DOHH2 (cell line): ENCODE measurements at regions not wholly inside any gene's neighbourhood (a gene's known extent, or its start where the extent isn't known, plus 50 kb on each side); places are given as distances from the start of the nearest gene placed in this dataset.

Source experiments
- EZH2phosphoT487 ChIP-seq: fragments of 200-600 bp; sonication (generic); IDR thresholded peaks from 2 replicates; pipeline ENCODE4 v1.6.1; 2017; ENCODE audit warnings: borderline replicate concordance, mild to moderate bottlenecking, antibody characterized with exemption, low read length, moderate library complexity, mixed read lengths
- TF ChIP-seq, protein P1 (sequence below): fragments of 200-600 bp; sonication (generic); IDR thresholded peaks from one replicate; pipeline ENCODE4 v1.5.1; 2014; ENCODE audit warnings: antibody characterized with exemption, mild to moderate bottlenecking, low read depth, low read length; ENCODE audit not compliant: poor library complexity, severe bottlenecking

DNA sequence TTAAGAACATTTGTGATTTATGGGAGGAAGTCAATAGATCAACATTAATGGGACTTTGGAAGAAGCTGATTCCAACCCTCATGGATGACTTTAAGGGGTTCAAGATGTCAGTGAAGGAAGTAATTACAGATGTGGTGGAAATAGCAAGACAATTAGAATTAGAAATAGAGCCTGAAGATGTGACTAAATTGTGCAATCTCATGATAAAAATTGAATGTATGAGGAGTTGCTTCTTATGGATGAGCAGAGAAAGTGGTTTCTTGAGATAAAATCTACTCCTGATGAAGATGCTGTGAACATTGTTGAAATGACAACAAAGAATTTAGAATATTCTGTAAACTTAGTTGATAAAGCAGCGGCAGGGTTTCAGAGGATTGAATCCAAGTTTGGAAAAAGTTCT lies 70.9 kb upstream of the NEUROD6 start:
- TF ChIP-seq, protein P1, sequence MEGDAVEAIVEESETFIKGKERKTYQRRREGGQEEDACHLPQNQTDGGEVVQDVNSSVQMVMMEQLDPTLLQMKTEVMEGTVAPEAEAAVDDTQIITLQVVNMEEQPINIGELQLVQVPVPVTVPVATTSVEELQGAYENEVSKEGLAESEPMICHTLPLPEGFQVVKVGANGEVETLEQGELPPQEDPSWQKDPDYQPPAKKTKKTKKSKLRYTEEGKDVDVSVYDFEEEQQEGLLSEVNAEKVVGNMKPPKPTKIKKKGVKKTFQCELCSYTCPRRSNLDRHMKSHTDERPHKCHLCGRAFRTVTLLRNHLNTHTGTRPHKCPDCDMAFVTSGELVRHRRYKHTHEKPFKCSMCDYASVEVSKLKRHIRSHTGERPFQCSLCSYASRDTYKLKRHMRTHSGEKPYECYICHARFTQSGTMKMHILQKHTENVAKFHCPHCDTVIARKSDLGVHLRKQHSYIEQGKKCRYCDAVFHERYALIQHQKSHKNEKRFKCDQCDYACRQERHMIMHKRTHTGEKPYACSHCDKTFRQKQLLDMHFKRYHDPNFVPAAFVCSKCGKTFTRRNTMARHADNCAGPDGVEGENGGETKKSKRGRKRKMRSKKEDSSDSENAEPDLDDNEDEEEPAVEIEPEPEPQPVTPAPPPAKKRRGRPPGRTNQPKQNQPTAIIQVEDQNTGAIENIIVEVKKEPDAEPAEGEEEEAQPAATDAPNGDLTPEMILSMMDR = no peak
- no peak for TF ChIP-seq EZH2phosphoT487
